NCI-H146 treated with DMSO at 0.1 percent for 48 hours (cell line): ENCODE measurements at regions not wholly inside any gene's neighbourhood (a gene's known extent, or its start where the extent isn't known, plus 50 kb on each side); places are given as distances from the start of the nearest gene placed in this dataset.

ENCODE experiments used
- DNase-seq: peaks from one replicate; lab custom pipeline; 2025; ENCODE audit not compliant: unreplicated experiment; lab: John Stamatoyannopoulos, UW

- DNase-seq: no peak
Measured at GRCh38 chr4:157564771-157565170, 344.2 kb downstream of the GRIA2 start.

- DNase-seq: no peak
Measured at GRCh38 chr4:157564218-157564617, 343.7 kb downstream of the GRIA2 start.

GRCh38 chr4:157558016-157558415 is 337.5 kb downstream of the GRIA2 start:
- no peak for DNase-seq

DNA sequence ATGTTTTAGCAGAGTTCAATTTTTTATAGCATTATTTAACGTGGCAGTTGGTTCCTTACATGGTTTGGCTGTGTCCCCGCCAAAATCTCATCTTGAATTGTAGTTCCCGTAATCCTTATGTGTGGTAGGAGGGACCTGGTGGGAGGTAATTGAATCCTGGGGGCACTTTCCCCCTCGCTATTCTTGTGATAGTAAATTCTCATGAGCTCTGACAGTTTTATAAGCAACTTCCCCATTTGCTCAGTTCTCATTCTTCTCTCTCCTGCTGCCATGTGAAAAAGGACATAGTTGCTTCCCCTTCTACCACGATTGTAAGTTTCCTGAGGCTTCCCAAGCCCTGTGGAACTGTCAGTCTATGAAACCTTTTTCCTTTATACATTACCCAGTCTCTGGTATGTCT is 329.5 kb downstream of the GRIA2 start:
- DNase-seq: no peak

- DNase-seq: no peak
Measured at GRCh38 chr4:157527954-157528353, 307.4 kb downstream of the GRIA2 start.

DNA sequence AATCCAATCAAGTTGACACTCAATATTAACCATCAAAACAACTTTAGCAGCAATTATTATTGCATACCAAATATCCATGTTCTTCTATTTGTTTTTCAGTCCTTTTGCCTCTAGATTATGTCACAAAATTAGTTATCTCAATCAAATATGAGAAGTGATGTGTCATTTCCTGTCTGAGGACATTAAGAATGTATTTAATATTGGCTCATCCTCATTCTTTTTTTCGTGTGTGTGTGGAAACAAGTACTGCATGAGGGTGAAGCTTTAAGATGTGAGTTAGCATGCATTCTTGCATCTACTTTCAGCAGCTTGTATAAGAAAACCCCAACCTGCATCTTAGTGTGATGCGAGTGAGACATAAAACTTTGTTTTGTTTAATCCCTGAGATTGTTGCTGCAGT is 301.4 kb downstream of the GRIA2 start:
- no peak for DNase-seq

- no peak for DNase-seq
Measured at GRCh38 chr4:157514711-157515110, 294.2 kb downstream of the GRIA2 start.

DNA sequence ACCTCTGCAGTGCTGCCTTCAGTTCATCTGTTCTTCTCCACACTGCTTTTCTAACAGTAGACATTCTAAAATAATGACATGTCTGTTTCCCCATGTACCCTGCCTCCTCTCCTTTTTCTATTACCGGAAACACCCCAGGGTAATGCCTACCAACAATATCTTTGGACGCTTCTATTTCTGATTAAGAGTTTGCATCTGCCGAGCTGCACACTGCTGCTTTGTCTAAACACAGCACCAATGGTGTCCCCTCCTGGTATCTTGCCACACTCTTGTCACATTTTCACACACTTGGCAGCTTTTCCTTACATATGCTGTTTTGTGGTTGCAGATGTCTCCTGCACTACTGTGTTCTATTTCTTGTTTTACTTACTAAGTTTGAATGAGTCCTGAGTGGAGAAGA is 288.8 kb downstream of the GRIA2 start:
- DNase-seq: no peak

GRCh38 chr4:157502656-157503055 is 282.1 kb downstream of the GRIA2 start:
- no peak for DNase-seq

DNA sequence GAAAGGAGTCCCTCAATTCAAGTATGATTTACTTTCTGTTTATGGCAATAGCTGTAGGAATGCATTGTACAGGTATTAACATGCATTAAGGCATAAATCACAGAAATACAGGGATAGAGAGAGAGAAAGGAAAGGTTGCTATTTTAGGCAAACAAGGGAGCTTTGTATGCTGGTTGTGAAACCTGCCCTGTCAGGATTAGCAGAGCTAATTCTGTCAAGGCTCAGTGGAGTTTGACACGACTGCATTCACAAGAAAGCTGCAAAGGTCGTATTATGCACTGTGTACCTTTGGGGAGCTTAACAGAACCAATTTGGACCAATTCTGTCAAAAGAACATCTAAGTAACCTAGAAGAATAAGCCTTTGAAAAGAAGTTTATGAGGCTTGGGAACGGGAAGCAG is 239.3 kb downstream of the GRIA2 start:
- DNase-seq: no peak

- DNase-seq: no peak
Measured at GRCh38 chr4:157447195-157447594, 226.7 kb downstream of the GRIA2 start.

- no peak for DNase-seq
Measured at GRCh38 chr4:157444014-157444413, 223.5 kb downstream of the GRIA2 start.

- DNase-seq: no peak
Measured at GRCh38 chr4:157443537-157443936, 223.0 kb downstream of the GRIA2 start.

- DNase-seq: no peak
Measured at GRCh38 chr4:157425897-157426296, 205.4 kb downstream of the GRIA2 start.

- no peak for DNase-seq
Measured at GRCh38 chr4:157423526-157424020, 203.0 kb downstream of the GRIA2 start.

DNA sequence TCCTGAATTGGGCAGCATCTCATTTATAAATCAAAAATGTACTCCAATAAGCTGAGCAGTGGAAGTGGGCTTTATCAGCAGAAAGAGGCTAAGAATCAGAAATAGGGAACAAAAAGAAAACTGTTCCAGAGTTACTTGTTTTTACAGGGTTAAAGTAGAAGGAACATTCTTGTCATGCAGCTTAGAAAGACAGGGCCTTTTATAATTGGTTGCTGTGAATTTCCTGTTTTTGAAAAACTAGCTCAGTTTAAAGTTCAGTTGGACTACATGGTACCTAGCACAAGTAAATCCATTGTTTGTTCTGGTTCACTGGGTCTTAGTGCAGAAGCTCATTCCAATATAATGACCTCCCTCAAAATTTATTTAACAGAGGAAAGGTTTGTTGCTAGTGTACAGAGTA is 200.8 kb downstream of the GRIA2 start:
- no peak for DNase-seq
